K562 (cell line): ENCODE measurements at regions not wholly inside any gene's neighbourhood (a gene's known extent, or its start where the extent isn't known, plus 50 kb on each side); places are given as distances from the start of the nearest gene placed in this dataset.

Experiments used
- ATAC-seq: fragments of 200-7000 bp; cut with Tn5 transposase; 3 replicates; pipeline ENCODE4 v1.9.1; 2020; ENCODE audit warnings: moderate library complexity
- BruUV-seq: library from RNA; stranded (reverse); fragments of 400-500 nt; replicated peaks from 2 replicates; lab custom pipeline; 2021; lab: Mats Ljungman, UMichigan
- CTCF ChIA-PET: fragments of 300-600 bp; formaldehyde crosslinking; extraction: SDS; loops from one replicate; lab custom pipeline; 2021; ENCODE audit warnings: low intra/inter-chr PET ratio; lab: Yijun Ruan, JAX
- POLR2A ChIA-PET: fragments of 300-600, 350-650 bp; sonication (Branson Sonifier 250); formaldehyde crosslinking; extraction: SDS; loops from one replicate; lab custom pipeline; 2021; ENCODE audit warnings: antibody characterized with exemption, inconsistent platforms; lab: Yijun Ruan, JAX
- DNase-seq, 4 experiments: peaks; one replicate each; pipeline versions ENCODE4 v3.0.0 to v3.0.0-alpha.2; 2011 to 2018; ENCODE audit warnings: low spot score in 3 of 4, mixed read lengths in 3 of 4; ENCODE audit errors: extremely low read depth in 1 of 4
- FAIRE-seq: peaks from 2 replicates; lab custom pipeline; 2011; peaks lifted over from hg19 to GRCh38; lab: Jason Lieb, UNC
- H2AFZ ChIP-seq: 2 replicates; pipeline ENCODE4 v1.6.0; 2011; ENCODE audit warnings: low read depth, low read length, control low read depth, inconsistent platforms
- H3K27ac ChIP-seq: fragments of 200-600 bp; 3 replicates; pipeline ENCODE4 v1.8.0; 2011; ENCODE audit warnings: low read depth, mild to moderate bottlenecking, control low read depth, inconsistent platforms, low read length, moderate library complexity, mixed read lengths; ENCODE audit errors: extremely low read depth
- H3K27me3 ChIP-seq, 2 experiments: fragments of 300-600 bp in 1 of 2; 2 replicates in 1 of 2; 3 replicates in 1 of 2; pipeline versions ENCODE4 v1.6.0 to v1.8.0; 2011; ENCODE audit warnings: inconsistent platforms in 2 of 2, low read length in 2 of 2, mild to moderate bottlenecking in 1 of 2, mixed read lengths in 1 of 2, moderate library complexity in 1 of 2; ENCODE audit not compliant: control insufficient read depth in 2 of 2, insufficient read depth in 2 of 2
- H3K36me3 ChIP-seq: fragments of 300-600 bp; 3 replicates; pipeline ENCODE4 v1.8.0; 2011; ENCODE audit warnings: mild to moderate bottlenecking, low read length, inconsistent platforms; ENCODE audit not compliant: control insufficient read depth, insufficient read depth
- H3K4me1 ChIP-seq, 2 experiments: fragments of 200-600 bp in 1 of 2; replicated peaks in 1 of 2; 2 replicates in 1 of 2; 3 replicates in 1 of 2; pipeline versions ENCODE4 v1.5.1 to v1.8.0; 2011; ENCODE audit warnings: inconsistent platforms in 2 of 2, low read length in 2 of 2, mild to moderate bottlenecking in 1 of 2, mixed read lengths in 1 of 2, moderate library complexity in 1 of 2; ENCODE audit not compliant: control insufficient read depth in 2 of 2, insufficient read depth in 2 of 2
- H3K4me2 ChIP-seq: 2 replicates; pipeline ENCODE4 v1.6.1; 2011; ENCODE audit warnings: low read length, control low read depth, inconsistent platforms, mixed read lengths; ENCODE audit not compliant: insufficient read depth
- H3K4me3 ChIP-seq: fragments of 200-600 bp; sonication (generic), shearing (Covaris generic); 2 replicates; pipeline ENCODE4 v1.5.1; 2016; ENCODE audit warnings: control low read depth, inconsistent platforms
- H3K79me2 ChIP-seq: fragments of 200-600 bp; 3 replicates; pipeline ENCODE4 v1.8.0; 2011; ENCODE audit warnings: low read length, inconsistent platforms; ENCODE audit not compliant: control insufficient read depth, insufficient read depth
- H3K9ac ChIP-seq, 2 experiments: 2 replicates each; pipeline versions ENCODE4 v1.6.0 to v1.6.1; 2011; ENCODE audit warnings: low read depth in 2 of 2, low read length in 2 of 2, control low read depth in 1 of 2, inconsistent platforms in 1 of 2, mild to moderate bottlenecking in 1 of 2, mixed read lengths in 1 of 2; ENCODE audit not compliant: insufficient read depth in 1 of 2
- H3K9me1 ChIP-seq: one replicate; pipeline ENCODE4 v1.6.0; 2011; ENCODE audit warnings: inconsistent platforms, mild to moderate bottlenecking, low read length, moderate library complexity; ENCODE audit not compliant: control insufficient read depth, insufficient read depth
- H3K9me3 ChIP-seq: replicated peaks from 2 replicates; pipeline ENCODE4 v1.5.1; 2011; ENCODE audit warnings: low read depth, low read length, inconsistent platforms; ENCODE audit not compliant: control insufficient read depth, insufficient read depth
- H4K20me1 ChIP-seq: replicated peaks from 2 replicates; pipeline ENCODE4 v1.6.1; 2011; ENCODE audit warnings: low read length, inconsistent platforms, mixed read lengths; ENCODE audit not compliant: control insufficient read depth, insufficient read depth
- HOXB6 ChIP-seq: fragments of 250-450 bp; sonication (Bioruptor Pico); IDR thresholded peaks from 2 replicates; pipeline ENCODE4 v1.5.1; 2022; ENCODE audit warnings: mild to moderate bottlenecking, borderline replicate concordance
- NFYB ChIP-seq: IDR thresholded peaks from 2 replicates; pipeline ENCODE4 v1.6.1; 2011; ENCODE audit warnings: mild to moderate bottlenecking, moderate library complexity; ENCODE audit not compliant: insufficient read length; ENCODE audit errors: extremely low read depth
- PCBP1 ChIP-seq: fragments of 200-400 bp; formaldehyde crosslinking; IDR thresholded peaks from 2 replicates; pipeline ENCODE4 v1.6.1; 2018; ENCODE audit warnings: mild to moderate bottlenecking, low read depth, low read length; ENCODE audit not compliant: poor library complexity, severe bottlenecking
- PHB ChIP-seq: fragments of 250-450 bp; sonication (Bioruptor Pico); IDR thresholded peaks from 2 replicates; pipeline ENCODE4 v1.5.0; 2021
- ZNF282 ChIP-seq: sonication (generic); formaldehyde crosslinking; IDR thresholded peaks from 2 replicates; pipeline ENCODE4 v1.8.1; 2023; ENCODE audit warnings: missing genetic modification reagents
- ZNF778 ChIP-seq: fragments of 450-650 bp; formaldehyde crosslinking; IDR thresholded peaks from 2 replicates; pipeline ENCODE4 v1.4.0; 2020; ENCODE audit warnings: mild to moderate bottlenecking, moderate library complexity
- WGBS: fragments of 100-300 bp; shearing (Covaris generic); methylation state at CpG from one replicate; pipeline ENCODE4 v1.1.6; 2016; ENCODE audit warnings: low coverage, mixed read lengths; ENCODE audit not compliant: insufficient coverage; ENCODE audit errors: missing lambda C conversion rate; 5-methylcytosine and 5-hydroxymethylcytosine counted together
- in situ Hi-C: fragments of 300-500 bp; cut with MboI; formaldehyde crosslinking; loops from 4 replicates; pipeline ENCODE4 v1.15.0; 2018; ENCODE audit warnings: inconsistent platforms, mixed read lengths
- intact Hi-C: fragments of 100-400 bp; cut with micrococcal nuclease; formaldehyde crosslinking; loops from 2 replicates; pipeline ENCODE4 v1.14.2; 2022
- TF ChIP-seq, protein P1 (sequence below): sonication (generic); formaldehyde crosslinking; IDR thresholded peaks from 2 replicates; pipeline ENCODE4 v1.8.1; 2022; ENCODE audit warnings: missing genetic modification reagents
- TF ChIP-seq, protein P2 (sequence below), 2 experiments: fragments of 450-650 bp; IDR thresholded peaks; 2 replicates each; pipeline ENCODE4 v1.6.1; 2016; ENCODE audit warnings: mild to moderate bottlenecking in 2 of 2, borderline replicate concordance in 1 of 2, low read depth in 1 of 2, moderate library complexity in 1 of 2
- TF ChIP-seq, protein P3 (sequence below): fragments of 450-650 bp; IDR thresholded peaks from 2 replicates; pipeline ENCODE4 v1.6.1; 2016; ENCODE audit warnings: antibody characterized with exemption
- TF ChIP-seq, protein P4 (sequence below): fragments of 250-450 bp; sonication (Bioruptor Pico); IDR thresholded peaks from 2 replicates; pipeline ENCODE4 v1.6.1; 2021; ENCODE audit warnings: mild to moderate bottlenecking

DNA sequence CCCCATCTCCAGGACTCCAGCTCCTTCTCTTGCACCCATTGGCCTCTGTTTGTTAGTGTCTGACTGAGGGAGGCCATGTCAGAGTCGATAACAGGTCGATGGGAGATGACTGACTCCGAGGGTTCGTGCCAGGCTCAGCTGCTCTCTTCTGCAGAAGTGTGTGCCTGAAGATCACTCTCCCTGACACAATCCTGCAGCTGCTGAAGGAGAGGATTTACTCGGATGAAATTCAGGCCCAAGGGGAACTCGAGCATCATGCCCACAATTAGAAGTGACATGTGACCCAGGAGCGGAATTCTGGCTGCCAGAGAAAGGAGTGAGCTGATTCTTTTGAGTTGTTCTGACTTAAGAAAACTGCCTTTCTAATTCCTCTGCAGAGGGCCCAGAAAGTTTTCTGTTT, 318.2 kb downstream of the MAFB start:
- intact Hi-C loops = no loop called here
- Histone ChIP-seq H3K79me2 (no peaks in the 10 kb centered on the region), H3K4me1 (no peaks in the 10 kb centered on the region), H3K9ac (no peak overlapping the region), H3K36me3 (no peaks in the 10 kb centered on the region), H3K4me2 (no peak overlapping the region), H3K9me1 (no peaks in the 10 kb centered on the region), H3K4me3 (no peak overlapping the region), H3K9me3 (no peaks in the 10 kb centered on the region; the same call in 1 of the 2 replicates), H3K27ac (no peak overlapping the region), H4K20me1 (no peaks in the 10 kb centered on the region), H2AFZ (no peak overlapping the region), H3K27me3 (no peaks in the 10 kb centered on the region)
- CTCF ChIA-PET = no interaction called here
- POLR2A ChIA-PET = no interaction called here
- 0% methylated on average over 7 of the region's 7 CpGs for WGBS
- FAIRE-seq (no peak), DNase-seq (no peak), ATAC-seq (no peak)
- no TSS peak for BruUV-seq
- in situ Hi-C loops = no loop called here
- no peak for TF ChIP-seq ZNF282 (CRISPR knock-in tag)
- TF ChIP-seq HOXB6 (CRISPR knock-in tag) = no peak
- TF ChIP-seq, protein P1, sequence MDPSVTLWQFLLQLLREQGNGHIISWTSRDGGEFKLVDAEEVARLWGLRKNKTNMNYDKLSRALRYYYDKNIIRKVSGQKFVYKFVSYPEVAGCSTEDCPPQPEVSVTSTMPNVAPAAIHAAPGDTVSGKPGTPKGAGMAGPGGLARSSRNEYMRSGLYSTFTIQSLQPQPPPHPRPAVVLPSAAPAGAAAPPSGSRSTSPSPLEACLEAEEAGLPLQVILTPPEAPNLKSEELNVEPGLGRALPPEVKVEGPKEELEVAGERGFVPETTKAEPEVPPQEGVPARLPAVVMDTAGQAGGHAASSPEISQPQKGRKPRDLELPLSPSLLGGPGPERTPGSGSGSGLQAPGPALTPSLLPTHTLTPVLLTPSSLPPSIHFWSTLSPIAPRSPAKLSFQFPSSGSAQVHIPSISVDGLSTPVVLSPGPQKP = no peak
- TF ChIP-seq, protein P2, sequence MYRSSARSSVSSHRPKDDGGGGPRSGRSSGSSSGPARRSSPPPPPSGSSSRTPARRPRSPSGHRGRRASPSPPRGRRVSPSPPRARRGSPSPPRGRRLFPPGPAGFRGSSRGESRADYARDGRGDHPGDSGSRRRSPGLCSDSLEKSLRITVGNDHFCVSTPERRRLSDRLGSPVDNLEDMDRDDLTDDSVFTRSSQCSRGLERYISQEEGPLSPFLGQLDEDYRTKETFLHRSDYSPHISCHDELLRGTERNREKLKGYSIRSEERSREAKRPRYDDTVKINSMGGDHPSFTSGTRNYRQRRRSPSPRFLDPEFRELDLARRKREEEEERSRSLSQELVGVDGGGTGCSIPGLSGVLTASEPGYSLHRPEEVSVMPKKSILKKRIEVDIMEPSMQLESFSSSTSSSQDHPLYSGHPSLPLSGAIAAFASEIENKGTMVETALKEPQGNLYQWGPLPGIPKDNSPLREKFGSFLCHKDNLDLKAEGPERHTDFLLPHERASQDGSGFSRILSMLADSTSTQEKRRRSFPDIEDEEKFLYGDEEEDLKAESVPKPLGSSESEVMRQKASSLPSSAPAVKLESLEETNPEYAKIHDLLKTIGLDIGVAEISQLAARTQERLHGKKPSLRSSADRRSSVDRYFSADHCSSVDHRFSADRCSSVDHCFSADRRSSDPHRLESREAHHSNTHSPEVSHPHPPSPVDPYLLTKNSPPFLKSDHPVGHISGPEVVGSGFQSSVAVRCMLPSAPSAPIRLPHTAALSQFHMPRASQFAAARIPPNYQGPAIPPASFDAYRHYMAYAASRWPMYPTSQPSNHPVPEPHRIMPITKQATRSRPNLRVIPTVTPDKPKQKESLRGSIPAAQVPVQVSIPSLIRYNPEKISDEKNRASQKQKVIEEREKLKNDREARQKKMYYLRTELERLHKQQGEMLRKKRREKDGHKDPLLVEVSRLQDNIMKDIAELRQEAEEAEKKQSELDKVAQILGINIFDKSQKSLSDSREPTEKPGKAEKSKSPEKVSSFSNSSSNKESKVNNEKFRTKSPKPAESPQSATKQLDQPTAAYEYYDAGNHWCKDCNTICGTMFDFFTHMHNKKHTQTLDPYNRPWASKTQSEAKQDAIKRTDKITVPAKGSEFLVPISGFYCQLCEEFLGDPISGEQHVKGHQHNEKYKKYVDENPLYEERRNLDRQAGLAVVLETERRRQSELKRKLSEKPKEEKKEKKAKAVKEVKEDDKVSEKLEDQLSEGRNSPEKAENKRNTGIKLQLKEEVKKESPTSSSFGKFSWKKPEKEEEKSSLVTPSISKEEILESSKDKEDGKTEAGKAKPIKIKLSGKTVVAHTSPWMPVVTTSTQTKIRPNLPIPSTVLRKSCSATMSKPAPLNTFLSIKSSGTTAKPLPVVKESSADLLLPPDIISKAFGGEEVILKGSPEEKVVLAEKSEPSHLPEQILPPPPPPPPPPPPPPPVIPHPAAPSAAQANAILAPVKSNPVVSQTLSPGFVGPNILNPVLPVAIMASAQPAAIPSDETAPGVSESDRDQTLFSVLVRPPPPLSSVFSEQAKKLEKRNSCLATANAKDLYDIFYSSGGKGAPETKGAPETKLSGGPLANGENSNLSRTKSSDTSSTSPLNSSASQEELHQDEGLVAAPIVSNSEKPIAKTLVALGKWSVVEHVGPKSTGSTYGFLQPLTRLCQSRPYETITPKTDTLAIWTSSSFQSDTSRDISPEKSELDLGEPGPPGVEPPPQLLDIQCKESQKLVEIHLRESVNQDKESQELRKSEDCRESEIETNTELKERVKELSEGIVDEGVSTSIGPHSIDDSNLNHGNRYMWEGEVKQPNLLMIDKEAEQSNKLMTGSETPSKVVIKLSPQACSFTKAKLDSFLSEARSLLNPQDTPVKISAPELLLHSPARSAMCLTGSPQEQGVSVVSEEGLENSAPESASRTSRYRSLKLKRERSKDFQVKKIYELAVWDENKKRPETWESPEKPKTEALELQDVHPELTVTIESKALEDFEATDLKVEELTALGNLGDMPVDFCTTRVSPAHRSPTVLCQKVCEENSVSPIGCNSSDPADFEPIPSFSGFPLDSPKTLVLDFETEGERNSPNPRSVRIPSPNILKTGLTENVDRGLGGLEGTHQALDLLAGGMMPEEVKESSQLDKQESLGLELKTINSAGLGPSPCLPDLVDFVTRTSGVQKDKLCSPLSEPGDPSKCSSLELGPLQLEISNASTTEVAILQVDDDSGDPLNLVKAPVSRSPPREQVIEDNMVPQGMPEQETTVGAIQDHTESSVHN (IDR thresholded peaks at IDR 0.05; ENCODE audit: borderline replicate concordance in 1 of 2, low read depth in 1 of 2) = no peak
- TF ChIP-seq, protein P3, sequence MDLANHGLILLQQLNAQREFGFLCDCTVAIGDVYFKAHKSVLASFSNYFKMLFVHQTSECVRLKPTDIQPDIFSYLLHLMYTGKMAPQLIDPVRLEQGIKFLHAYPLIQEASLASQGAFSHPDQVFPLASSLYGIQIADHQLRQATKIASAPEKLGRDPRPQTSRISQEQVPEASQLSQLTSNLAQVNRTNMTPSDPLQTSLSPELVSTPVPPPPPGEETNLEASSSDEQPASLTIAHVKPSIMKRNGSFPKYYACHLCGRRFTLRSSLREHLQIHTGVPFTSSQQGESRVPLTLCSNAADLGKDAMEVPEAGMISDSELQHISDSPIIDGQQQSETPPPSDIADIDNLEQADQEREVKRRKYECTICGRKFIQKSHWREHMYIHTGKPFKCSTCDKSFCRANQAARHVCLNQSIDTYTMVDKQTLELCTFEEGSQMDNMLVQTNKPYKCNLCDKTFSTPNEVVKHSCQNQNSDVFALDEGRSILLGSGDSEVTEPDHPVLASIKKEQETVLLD = no peak
- TF ChIP-seq, protein P4, sequence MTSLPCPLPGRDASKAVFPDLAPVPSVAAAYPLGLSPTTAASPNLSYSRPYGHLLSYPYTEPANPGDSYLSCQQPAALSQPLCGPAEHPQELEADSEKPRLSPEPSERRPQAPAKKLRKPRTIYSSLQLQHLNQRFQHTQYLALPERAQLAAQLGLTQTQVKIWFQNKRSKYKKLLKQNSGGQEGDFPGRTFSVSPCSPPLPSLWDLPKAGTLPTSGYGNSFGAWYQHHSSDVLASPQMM = no peak
- no peak for TF ChIP-seq ZNF778 (CRISPR knock-in tag)
- no peak for TF ChIP-seq PCBP1
- TF ChIP-seq PHB (CRISPR knock-in tag) = no peak
- no peak for TF ChIP-seq NFYB
